Urothelium cell line (cell line): ENCODE measurements at regions not wholly inside any gene's neighbourhood (a gene's known extent, or its start where the extent isn't known, plus 50 kb on each side); places are given as distances from the start of the nearest gene placed in this dataset.

ENCODE experiments used
- DNase-seq: peaks from one replicate; pipeline ENCODE4 v3.0.0; 2011; ENCODE audit warnings: low spot score, mixed read lengths
- FAIRE-seq: peaks from 2 replicates; lab custom pipeline; 2011; peaks lifted over from hg19 to GRCh38; lab: Jason Lieb, UNC

DNA sequence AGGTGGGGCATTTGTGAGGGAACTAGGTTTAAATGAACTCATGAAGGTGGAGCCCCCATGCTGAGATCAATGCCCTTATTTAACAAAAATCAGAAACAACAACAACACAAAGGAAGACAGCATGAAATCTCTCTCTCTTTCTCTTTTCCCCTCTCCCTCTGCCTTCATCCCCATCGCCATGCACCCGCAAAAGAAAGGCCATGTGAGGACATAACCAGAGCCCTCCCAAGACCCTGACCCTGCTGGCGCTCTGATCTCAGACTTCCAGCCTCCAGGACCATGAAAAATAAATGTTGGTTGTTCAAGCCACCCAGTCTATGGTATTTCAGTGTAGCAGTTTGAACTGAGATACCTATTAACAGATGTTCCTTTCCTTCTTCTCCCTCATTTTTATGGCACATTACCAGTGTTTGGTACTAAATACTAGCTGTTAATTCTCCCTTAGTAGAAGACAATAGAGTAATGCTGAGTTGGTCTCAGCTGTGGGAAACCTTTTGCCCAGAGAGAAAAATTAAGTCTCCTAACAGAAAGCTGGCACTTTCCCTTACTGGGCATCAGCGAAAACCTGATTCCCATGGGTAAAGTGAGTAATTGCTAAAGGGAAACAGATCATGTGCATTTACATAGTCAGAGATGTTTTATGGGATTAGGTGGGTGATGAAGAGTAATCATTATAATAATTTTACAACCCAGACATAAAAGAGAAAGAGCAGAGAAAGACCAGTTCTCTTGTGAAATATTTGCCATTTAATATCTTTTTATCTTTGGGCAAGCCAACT lies 264.0 kb upstream of the PLEKHG7 start:
- FAIRE-seq: no peak
- DNase-seq: no peak

DNA sequence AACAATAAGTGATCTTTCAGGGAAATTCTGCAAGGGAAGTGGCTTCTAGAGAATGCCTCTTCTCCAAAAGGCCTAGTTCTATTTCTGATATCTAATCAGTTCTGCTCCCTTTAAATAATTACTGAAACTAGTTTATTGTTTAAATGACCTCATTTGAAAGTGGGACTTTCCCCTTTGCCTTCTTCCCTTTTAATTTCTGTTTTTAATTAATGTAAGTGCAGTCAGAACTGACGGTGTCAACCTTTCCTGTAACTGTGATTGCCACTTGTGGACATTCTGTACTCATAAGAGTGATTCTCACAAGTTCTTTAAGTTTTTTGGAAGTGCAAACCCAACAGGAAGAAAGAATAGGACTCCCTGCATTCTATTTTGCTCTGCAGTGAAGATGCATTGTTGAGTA lies 265.3 kb upstream of the PLEKHG7 start:
- DNase-seq (no peak), FAIRE-seq (no peak)

DNA sequence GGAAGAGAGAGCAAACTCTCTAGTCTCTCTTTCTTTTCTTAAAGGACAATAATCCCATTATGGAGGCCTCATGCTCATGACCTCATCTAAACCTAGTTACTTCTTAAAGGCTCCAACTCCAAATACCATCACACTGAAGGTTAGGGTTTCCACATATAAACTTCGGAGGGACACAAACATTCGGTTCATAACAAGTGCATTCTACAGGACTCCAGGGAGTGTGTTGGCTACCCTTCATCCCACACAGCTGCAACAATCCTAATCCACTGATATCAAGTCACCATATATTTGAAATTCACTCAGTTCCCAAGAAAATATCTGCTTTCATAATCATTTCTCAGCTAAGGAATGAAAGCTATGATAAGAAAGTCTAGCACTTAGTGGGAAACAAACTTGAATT lies 265.9 kb upstream of the PLEKHG7 start:
- FAIRE-seq: no peak
- no peak for DNase-seq

DNA sequence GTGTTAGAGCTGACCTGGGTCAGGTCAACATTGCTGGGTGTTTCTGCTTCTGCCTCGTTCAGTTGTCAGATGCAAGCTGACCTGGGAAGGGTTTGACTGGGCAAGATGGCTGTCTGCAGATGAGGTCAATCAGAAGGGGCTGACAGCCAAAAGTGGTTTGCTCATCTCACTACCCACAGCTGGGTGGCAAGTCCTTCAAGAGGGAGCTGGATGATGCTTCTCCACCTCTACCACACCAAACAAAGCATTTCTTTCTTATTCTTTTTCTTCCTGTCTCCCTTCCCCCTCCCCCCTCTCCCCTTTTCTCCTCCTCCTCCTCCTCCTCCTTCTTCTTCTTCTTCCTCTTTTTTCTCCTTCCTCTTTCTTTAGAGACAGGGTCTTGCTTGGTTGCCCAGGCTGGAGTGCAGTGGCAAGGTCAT lies 268.2 kb upstream of the PLEKHG7 start:
- no peak for FAIRE-seq
- no peak for DNase-seq

DNA sequence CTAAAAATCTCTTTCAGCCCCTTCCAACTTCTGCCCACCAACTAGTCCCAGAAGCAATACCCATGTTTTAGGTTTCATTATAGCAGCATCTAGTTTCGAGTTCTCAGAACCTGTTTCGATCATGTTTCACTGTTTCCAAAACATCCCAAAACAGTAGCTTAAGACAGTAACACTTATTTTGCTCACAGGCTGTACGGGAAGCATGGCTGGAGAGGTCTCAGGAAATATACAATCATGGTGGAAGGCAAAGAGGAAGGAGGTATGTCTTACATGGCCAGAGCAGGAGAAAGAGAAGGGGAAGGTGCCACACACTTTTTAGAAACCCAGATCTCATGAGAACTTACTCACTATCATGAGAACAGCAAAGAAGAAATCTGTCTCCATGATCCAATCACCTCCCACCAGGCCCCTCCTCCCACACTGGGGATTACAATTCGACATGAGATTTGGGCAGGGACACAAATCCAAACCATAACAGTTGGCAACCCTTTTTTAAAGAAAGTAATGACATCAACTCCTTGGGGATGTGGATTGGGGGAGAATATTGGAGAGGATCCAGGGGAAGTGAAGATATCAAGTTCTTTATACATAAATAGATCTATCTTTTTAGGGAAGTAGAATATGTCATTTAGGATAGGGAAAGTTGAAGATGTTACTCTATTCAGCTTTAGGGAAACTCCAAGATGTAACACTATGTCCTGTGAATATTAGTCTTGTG lies 269.9 kb upstream of the PLEKHG7 start:
- FAIRE-seq: no peak
- no peak for DNase-seq

DNA sequence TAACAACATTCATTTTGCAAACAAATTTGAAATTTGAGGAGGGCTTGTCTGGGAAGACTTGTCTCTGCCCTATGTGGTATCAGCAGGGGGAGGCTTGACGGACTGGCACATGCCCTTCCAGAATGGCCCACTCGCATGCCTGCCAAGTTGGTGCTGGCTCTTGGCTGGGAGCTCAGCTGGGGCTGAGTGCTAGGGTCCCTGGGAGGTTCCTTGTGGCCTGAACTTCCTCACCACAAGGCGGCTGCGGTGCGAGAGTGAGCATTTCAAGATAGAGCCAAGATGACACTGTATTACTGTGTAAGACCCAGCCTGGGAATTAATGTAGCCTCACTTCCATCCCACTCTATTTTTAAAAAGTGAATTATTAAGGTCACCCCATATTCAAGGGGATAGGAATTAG lies 271.6 kb upstream of the PLEKHG7 start:
- DNase-seq (no peak), FAIRE-seq (no peak)

DNA sequence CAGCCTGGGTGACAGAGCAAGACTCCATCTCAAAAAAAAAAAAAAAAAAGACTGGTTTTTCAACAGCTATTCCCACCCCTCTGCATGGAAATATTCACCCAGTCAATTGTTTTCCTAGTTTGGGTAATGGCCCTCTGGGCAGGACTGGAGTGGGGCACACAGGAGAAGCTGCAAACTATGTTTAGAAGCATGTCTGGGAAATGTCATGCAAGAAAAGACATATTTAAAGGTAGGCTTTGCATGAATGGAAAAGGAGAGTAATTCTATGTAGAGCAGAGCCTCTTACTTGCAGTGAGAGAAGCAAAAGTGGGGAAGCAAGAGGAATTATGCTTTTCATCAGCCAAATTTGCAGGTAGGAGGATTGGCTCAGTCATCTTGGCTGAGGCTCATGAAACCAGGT lies 276.5 kb upstream of the PLEKHG7 start:
- FAIRE-seq: no peak

DNA sequence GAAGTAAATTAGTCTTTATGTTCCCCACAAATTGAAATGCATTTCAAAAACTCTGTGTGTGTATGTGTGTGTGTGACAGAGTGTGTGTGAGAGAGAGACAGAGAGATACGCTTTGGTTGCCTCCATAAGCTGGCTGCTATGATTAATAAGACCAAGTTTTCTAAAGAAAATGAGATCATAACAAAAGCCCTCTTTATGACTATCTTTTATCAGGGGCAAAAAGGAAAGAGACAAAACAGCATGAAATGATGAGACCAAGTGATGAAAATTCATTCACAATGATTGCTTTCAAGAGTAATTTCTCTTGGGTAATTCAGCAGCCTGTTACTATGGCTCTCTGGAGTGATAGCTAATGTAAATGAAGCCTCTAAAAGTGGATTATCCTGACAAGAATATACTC lies 277.6 kb upstream of the PLEKHG7 start:
- no peak for FAIRE-seq
- DNase-seq: no peak

More for the DNA sequence above, 276.5 kb upstream of the PLEKHG7 start:
- DNase-seq: no peak

DNA sequence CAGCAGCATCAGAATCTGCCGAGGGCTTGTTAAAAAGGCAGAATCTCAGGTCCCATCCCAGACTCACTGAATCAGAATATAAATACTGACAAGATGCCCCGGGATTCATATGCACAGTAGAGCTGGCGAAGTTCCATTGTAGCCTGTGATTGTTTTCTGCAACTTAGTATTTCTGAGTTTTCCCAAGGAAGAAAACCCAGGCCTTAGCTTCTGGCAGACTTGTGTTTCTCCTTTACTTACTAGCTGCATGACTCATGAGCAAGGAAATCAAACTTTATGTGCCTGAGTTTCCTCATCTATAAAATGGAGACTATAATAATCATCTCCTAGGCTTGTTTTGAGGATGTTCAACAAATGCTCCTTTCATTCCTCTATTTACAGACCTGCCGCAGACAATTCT lies 278.5 kb upstream of the PLEKHG7 start:
- FAIRE-seq (no peak), DNase-seq (no peak)

DNA sequence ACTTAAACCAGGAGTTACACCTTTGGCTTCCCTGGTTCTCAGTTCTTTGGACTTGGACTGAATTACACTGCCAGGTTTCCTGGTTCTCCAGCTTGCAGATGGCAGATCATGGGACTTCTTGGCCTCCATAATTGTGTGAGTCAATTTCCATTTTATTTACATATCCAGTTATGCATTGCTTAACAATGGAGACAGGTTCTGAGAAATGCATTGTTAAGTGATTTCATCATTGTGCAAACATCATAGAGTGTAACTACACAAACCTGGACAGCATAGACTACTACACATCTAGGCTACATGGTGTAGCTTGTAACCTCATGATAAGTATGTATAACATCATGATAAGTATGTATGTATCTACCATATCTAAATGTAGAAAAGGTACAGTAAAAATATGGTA lies 276.1 kb upstream of the BTG1 start:
- DNase-seq (no peak), FAIRE-seq (no peak)

DNA sequence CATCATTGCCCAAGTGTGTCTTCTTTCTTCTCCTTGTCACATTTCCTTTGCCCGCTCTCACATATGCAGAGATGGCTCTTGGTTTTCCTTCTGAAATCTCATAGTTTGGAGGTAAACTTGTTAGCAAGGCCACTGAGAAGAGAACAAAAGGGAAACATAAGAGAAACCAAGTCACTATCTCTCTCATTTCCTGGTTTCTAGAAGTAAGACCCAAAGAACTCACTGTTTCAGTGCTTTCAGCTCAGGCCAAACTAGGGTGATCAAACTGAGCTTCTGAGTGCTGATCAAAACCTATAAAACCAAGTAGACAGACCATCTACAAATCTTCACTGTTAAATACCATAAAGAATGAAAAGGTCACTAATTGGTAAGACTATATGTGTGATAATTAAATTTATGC lies 275.4 kb upstream of the BTG1 start:
- FAIRE-seq: no peak

DNA sequence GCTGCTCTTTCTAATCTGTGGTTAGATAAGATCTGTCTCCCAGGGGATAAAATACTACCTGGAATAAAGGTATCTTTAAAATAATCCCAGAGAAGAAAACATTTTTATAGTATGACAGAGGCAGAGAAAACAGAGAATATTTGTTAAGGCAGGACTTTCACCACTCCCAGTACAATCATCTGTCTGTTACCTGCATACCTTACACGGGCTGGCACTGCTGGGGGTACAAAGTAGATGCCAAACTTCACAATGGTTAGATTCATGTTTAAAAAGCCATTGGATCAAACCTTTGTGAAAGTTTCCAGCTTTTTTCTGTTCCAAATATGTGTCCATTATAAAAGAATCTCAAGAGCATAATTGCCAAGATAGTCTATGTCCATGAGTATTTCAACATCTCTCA lies 273.6 kb upstream of the BTG1 start:
- FAIRE-seq: no peak
- no peak for DNase-seq

More for the DNA sequence above, 275.4 kb upstream of the BTG1 start:
- no peak for DNase-seq

DNA sequence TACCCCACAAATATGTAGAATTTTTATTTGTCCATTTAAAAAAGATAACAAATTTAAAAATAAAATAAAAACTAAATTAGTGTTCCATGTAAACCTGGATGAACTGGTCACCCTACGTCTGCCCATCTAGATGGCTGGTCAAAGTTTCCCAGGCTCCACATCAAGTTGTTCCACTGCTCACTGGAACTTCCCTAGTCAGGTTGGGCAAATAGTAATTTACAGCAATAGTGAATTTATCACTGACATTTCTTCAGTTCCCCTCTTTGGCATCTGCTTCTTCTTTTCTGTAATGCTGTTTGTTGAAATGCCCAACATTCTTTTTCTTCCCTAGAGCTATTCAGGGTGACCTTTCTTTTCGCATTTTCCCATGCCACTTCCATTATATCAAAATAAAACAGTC lies 272.7 kb upstream of the BTG1 start:
- DNase-seq (no peak), FAIRE-seq (no peak)

DNA sequence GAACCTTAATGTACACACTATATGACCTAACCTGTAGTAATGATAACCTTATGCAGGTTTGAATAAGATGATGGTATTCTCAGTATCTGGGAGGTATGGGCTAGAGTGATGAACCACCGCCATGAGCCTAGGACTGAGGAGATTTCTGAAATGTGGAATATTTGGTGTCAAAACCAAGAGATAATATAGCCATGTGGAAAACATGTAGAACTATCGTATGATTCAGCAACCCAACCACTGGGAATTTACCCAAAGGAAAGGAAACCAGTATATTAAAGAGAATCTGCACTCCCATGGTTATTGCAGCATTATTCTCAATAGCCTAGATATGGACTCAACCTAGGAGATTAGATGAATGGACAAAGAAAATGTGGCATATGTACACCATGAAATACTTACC lies 271.7 kb upstream of the BTG1 start:
- no peak for FAIRE-seq
- no peak for DNase-seq

DNA sequence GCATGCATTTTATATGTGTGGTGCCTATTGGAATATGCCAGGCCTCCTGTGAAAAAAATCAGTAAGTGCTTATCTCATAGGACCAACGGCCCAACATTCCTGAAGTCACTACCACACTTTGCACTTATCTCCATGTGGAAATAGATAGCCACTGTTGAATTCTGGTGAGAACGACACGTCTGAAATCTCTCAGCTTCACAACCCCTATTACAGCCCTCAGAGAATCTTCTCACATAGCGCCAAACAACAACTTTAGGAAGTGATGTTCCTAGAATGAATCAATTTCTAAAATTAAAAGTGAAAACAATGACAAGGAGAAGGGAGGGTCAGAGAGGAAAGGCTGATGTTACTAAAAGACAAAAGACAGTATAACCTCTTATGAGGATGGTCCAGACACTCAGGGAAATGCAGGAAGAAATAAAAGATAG lies 270.8 kb upstream of the BTG1 start:
- no peak for DNase-seq
- FAIRE-seq: no peak

DNA sequence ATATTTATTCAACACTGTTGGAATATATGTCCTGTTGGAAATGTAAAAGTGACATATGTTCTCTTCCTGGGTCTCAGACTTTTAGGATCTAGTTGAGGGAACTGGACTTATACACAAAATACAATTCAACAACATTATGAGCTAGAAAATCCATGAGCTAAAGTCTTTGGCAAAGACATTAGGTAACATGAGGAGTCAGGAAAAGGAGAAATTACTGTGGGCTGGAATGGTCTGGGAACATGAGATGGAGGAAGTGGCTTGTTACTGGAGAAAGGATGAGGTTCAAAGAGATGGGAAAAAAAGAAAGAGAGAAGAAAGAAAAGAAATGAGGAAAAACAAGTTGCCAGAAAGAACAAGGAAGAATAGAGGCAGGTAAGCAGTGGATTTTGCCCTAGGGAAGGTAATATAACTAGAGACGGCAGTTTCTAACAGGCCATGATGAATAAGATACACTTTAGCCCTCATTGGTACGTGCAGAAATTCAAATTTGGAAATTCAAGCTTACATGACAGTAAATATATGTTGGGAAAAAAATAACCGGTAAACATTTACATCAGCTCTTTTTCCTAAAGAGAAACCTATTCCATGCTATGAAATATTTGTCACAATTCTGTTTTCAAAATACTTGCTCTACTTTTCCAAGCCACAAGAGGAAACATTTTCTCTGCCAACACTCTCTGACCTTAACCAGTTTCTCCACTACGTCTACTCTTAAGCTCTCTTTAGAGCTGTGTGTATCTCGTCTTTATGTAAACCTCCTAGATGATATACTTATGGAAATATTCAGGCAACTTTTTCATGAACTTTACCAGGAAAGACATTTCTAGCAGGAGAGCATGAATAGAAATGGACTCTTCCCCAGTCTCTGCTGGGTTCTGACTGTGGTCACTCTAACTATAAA lies 268.8 kb upstream of the BTG1 start:
- DNase-seq: no peak
- no peak for FAIRE-seq

DNA sequence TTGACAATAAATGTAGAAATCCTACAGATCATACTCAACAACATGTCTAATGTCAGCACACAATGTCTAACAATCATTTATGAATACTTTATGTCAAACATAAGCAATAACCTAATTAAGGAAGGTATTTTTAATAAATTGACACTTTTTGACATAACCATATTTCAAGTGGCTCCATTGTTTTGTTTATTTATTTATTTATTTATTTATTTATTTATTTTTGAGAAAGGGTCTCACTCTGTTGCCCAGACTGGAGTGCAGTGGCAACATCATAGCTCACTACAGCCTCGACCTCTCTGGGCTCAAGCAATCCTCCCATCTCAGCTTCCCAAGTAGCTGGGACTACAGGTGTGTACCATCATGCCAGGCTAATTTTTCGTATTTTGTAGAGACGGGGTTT lies 267.6 kb upstream of the BTG1 start:
- FAIRE-seq: no peak

DNA sequence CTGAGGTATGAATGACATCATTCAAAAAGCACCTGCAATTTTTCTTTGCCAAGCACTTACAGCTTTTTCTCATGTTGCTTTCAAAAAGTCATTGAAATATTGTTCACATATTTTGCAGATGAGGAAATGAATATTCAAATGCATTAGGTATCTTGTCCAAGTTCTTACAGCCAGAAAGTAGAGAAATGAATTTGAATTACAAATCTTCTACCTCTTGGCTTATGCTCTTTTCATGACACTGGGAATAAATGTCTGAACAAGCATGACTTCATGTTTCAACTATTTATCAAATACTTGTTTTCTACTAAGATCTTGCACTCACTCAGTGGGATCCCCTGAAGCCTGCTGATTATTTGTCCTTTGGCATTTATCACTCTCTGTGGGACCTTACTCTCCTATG lies 267.2 kb upstream of the BTG1 start:
- DNase-seq (no peak), FAIRE-seq (no peak)

More for the DNA sequence above, 267.6 kb upstream of the BTG1 start:
- no peak for DNase-seq

DNA sequence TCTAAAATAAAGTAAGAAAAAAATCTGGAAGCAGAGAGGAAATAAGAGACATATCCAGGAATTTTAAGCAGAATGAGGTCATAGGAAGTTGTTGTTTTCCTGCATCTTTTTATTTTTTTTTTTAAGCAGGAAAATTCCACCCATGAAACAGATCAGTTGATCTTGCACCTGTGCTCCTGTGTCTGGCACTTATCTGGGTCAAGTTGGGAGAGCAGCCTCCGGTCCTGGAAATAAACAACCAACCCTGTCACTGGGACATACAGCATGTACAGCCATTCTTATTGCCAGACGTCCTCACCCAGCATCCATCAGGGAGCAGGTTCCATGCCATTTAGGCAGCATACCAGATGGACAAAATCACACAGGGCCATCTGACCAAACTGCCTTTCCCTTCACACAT lies 266.0 kb upstream of the BTG1 start:
- DNase-seq (no peak), FAIRE-seq (no peak)

DNA sequence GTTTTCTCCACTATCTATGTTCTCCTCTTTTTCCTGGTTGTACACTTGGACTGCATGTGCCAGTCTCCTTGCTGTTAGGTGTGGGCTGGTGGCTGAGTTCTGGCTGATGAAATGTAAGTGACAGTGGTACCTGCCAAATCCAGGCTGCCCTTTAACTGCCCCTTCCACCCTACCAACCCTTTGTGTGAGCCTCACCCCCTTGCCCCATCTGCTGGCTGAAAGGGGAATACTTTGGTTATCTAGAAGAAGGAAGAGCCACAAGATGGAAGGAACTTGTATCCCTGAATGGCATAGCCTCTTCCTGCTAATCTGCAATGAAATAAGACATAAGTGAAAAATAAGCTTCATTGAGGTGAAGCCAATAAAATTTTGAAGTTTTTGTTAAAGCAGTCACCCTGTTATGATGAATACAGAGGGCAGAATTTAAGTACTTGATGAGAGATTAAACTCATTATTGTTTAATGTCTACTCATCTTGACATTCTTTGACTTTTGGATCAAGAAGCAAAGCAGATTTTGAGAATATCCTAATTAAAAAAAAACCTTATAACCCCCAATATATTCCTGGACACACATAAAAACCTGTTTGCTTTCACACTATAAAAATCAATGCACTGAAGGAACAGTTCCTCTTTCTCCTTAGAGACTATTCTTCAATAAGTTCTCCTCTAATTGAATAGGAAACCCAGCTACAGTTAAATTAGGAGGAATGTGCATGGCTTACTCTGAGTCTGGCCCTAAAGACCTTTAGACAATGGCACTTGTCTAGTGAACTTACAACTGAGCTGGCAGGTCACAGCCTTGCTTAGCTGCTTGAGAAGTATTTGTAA lies 262.6 kb upstream of the BTG1 start:
- DNase-seq (peak; percentile 4), FAIRE-seq (no peak)
